Daoy (cell line): ENCODE measurements at regions not wholly inside any gene's neighbourhood (a gene's known extent, or its start where the extent isn't known, plus 50 kb on each side); places are given as distances from the start of the nearest gene placed in this dataset.
"Not testable (repeated sequence)": the region's sequence is repeated elsewhere in the genome, so short reads cannot be mapped to it uniquely, and the experiment has no call there.

Source experiments
- DNase-seq: peaks from one replicate; pipeline ENCODE4 v3.0.0-alpha.2; 2015; ENCODE audit warnings: low read depth

DNA sequence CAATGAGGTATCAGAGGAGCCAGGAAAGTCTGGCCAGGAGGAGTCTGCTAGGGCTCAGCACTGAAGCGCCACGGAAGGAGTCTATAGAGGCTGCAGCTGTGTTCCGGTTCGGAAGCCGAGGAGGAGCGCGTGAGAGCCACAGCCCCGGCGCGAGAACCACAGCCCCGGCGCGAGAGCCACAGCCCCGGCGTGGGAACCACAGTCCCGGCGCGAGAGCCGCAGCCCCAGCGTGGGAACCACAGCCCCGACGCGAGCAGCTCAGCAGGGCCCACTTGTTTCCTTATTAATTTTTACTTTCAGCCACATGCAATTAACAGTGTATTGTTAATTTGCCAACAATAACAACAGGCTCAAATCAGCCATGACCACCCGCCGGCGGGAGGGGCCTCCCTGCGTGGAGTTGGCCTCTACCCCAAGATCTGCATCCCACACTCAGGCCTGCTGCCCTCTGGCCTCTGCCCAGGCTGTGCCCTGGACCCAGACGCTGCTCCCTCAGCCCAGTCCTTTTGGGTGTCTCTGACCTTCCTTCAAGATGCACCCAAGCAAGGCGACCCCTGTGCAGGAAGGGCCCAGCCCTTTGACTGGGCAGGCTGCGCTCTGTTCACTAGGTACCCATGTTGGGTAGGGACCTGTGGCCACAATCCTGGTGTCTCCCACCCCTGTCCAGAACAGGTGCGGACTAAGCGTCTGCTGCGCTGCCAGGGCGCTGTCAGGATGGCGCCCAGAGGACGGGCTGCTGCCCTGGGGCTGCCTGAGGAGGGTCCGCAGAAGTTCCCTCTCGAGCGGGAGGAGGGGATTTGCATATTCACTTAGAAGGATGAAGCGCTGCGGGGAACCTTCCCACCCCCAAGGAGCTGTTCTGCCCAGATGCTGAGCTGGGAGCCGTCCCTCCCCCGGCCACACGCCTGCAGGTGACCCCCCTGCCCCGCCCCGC lies 113.8 kb downstream of the ADRA2C start:
- DNase-seq: no peak

GRCh38 chr4:3880615-3881120 lies 114.5 kb downstream of the ADRA2C start:
- DNase-seq: peak; percentile 78

DNA sequence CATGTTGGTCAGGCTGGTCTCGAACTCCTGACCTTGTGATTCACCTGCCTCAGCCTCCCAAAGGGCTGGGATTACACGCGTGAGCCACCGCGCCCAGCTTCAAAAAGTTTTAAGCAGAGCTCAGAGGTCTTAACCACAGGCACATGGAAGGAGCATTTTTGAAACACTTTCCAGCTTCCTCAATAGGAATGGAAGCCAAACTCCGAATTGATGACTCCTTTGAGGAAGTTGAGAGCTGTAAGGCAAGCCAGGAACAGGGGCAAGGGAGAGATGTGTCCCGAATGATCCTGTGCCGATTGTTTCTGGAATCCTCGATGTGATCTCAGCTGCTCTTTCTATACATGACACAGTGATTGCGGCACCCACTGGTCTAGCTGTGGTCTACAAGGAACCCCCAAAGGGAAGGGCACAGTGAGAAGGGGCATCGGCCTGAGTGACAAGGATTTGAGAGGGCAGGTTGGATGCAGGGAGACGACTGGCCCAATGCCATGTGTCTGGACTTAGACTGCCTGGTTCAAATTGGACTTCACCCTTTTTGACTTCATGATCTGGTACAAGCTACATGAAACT lies 116.2 kb downstream of the ADRA2C start:
- not testable (repeated sequence) for DNase-seq

DNA sequence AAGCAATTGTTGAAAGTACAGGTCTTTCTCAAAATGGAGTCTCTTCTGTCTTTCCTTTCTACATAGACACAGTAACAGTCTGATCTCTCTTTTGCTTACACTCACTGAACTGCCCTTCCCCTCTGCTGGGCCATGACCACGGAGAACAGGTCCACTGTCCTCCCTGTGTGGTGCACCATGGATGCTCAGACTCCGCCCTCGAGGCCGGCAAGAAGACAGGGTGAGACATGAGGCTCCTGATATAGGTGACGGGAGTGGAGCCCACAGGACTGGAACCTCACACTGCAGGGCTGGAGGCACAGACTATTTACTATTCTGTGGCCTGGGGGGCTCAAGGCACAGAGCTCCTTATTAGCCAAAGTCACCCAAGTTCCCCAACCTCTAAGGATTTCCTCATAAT lies 118.1 kb downstream of the ADRA2C start:
- DNase-seq: not testable (repeated sequence)

DNA sequence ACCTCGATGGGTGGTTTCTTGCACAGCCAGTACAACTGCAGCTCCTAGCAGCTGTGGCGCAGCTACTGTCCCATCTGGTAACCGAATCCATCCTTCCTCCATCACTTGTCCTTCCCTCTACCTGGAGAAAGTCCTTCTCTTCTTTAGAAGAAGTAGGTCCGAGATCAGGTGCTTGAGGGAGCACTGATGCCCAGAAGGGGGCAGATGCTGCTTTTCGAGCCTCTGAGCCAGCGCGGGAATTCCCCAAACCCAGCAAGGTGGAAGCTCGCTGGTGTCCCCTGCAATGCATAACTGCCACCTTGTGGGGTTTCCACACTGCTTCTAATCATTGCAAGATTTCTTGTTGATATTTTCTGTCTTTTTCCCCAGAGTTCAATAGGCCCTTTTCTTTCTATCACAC lies 127.4 kb downstream of the ADRA2C start:
- peak; percentile 30 for DNase-seq

- DNase-seq: not testable (repeated sequence)
These were observed 128.1 kb downstream of the ADRA2C start for GRCh38 chr4:3894086-3894959.

DNA sequence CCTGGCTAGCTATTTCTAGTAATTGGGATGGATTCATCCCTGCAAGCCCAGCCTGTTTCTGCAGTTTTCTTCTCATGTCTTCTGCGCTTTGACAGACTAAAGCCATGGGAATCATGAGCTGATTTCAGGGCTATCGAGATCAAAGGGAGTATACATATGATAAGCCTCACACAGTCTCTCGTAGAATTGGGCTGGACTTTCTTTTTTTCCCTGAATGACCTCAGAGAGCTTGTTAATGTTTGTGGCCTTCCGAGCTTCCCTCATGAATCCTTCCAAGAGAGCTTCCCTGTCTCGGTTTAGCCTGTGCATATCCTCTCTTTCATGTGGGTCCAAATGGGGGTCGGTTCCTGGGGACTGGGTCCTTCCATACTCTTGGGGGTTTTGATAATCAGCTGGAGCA lies 130.3 kb downstream of the ADRA2C start:
- no peak for DNase-seq

GRCh38 chr4:3896871-3897578 lies 130.8 kb downstream of the ADRA2C start:
- not testable (repeated sequence) for DNase-seq

GRCh38 chr4:3898098-3898497 lies 131.9 kb downstream of the ADRA2C start:
- DNase-seq: no peak

- not testable (repeated sequence) for DNase-seq
These were observed 132.7 kb downstream of the ADRA2C start for GRCh38 chr4:3898928-3899327.

GRCh38 chr4:3904264-3904955 lies 138.2 kb downstream of the ADRA2C start:
- peak; percentile 7 for DNase-seq

DNA sequence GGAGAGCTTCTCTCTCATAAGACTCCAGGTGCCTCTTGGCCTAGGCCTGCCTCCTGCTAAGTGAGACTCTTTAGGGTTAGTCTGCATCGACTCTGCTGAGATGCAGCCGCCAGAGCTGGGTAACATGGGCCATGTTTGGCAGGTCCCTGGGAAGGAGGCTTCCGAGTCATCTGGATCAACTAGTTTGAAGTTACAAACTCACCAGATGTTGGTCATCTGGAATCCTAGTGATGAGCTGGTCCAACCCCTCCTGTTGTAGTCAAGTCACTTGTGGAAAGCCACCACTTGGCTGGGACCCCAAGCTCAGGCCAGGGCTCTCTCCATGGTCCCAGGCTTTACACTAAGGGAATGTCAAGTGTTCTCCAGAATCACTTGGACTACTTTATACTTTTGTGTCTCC lies 143.4 kb downstream of the ADRA2C start:
- not testable (repeated sequence) for DNase-seq

- DNase-seq: not testable (repeated sequence)
These were observed 144.2 kb downstream of the ADRA2C start for GRCh38 chr4:3910161-3910950.

DNA sequence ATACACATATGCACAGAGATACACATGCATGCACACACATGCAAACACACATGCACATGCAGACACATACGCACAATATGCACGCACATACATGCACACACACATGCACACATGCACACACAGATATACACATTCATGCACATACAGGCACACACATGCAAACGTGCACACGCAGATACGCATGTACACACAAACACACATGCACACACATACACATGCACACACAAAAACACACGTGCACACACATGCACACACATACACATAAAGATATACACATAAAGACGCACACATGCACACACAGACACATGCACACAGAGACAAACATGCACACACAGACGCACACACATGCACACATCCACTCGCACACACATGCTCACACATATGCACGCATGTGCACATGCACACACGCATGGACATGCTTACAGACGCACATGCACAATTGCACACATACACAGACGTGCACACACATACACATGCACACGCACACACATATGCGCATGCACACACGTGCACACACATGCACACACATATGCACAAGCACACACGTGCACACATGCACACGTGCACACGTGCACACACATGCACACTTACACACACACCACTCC lies 145.2 kb downstream of the ADRA2C start:
- DNase-seq: no peak

DNA sequence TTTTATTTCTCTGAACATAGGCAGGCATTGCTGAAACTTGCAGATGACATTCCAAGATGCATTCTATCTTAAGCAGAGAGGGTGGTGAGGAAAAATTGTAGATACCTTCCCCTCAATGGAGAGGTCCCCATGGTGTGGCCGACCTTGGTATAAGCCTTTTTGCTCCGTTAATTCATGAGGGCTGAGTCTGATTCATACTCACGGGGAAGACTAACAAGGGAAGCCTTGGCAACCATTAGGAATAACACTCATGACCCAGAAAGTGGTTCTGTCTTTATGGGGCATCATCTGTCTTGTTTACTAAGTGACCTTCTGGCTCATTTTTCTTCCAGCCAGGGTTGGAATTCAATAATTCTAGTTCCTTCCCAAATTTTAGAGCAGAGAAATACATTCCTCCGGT lies 148.3 kb downstream of the ADRA2C start:
- not testable (repeated sequence) for DNase-seq

DNA sequence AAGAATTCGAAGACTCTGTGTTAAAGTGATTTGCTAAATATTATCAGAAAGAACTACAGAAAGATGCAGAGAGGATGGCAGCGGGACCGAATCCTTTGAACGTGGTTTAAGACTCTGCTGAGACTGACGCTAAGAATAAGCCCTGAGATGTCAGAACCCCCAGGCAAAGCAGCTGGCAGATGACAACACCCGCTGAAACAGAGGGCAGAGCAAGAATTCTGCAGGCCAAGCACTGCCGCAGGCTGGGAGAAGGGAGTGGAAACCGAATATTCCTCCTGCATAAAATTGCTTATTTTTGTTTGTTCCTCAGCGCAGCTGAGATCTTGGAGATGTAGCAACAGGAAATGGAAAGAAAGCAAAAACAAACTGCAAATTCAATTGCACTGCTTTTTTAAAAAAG lies 153.3 kb downstream of the ADRA2C start:
- not testable (repeated sequence) for DNase-seq

GRCh38 chr4:3921902-3922301 lies 155.7 kb downstream of the ADRA2C start:
- not testable (repeated sequence) for DNase-seq

DNA sequence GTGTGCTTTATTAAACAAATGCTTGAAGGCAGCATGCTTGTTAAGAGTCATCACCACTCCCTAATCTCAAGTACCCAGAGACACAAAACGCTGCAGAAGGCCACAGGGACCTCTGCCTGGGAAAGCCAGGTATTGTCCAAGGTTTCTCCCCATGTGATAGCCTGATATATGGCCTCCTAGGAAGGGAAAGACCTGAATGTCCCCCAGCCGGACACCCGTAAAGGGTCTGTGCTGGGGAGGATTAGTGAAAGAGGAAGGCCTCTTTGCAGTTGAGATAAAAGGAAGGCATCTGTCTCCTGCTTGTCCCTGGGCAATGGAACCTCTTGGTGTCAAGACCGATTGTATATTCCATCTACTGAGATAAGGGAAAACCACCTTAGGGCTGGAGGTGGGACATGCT lies 159.7 kb downstream of the ADRA2C start:
- not testable (repeated sequence) for DNase-seq

DNA sequence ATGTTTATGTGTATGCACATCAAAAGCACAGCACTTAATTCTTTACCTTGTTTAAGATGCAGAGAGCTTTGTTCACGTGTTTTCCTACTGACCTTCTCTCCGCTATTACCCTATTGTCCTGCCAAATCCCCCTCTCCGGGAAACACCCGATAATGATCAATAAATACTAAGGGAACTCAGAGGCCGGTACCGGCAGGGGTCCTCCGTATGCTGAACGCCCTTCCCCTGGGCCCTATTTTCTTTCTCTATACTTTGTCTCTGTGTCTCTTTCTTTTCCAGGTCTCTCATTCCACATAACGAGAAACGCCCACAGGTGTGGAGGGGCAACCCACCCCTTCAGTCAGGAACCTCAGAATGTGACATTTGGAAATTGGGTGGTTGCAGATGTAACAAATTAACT lies 160.1 kb downstream of the ADRA2C start:
- DNase-seq: not testable (repeated sequence)
